ENCODE measurements at regions not wholly inside any gene's neighbourhood (a gene's known extent, or its start where the extent isn't known, plus 50 kb on each side); places are given as distances from the start of the nearest gene placed in this dataset.

DNA sequence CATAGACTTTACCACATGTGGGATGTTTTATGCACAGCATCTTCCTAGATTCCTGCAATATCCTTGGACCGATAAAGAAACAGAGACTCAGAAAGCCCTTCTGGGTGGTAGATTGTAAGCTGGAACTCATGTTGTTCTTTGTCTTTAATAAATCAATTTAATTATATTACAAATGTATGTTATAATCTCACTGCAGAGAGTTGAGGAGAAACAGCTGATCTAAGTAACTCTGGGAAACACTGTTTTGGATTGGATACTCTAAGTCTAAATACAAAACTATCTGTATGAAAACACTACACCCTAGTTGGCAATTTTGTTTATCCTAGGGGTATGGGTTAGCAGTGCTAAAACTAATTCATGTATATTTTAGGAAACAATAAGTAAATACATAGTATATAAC, 1015.2 kb downstream of the XPNPEP1 start:
- DNase-seq, result no peak

GRCh38 chr10:108905821-108906220, 1017.5 kb downstream of the XPNPEP1 start:
- no peak for DNase-seq

- DNase-seq, result no peak
Observed at GRCh38 chr10:108905171-108905570, 1018.1 kb downstream of the XPNPEP1 start.

DNA sequence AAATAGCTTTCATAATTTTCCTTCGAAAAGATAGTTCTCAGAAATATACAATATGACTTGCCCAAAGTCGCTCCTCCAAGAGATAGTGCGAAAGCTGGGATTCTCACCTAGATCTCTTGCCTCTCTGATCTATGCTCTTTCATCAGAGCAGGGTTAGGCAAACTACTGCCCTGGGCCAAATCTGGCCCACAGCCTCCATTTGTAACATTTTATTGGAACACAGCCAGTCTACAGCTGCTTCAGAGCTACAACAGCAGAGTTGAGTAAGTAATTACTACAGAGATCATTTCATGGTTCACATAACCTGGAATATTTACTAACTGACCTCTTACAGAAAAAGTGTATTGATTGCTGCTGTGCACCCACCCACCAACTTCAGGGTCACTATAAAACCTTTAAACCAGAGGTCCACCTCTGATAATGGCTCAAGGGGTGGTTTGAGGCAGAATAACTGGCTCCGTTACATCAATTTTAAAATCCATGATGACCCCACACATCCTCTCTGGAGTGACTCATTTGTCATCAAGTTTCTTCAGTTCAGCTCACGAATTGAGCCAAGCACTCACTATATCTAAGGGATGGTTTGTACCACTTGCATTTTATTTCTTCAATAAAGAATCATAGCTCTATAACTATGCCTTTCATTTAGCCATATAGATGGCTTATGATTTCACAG, 1019.0 kb downstream of the XPNPEP1 start:
- no peak for DNase-seq

GRCh38 chr10:108902619-108903285, 1020.6 kb downstream of the XPNPEP1 start:
- DNase-seq, result no peak

- no peak for DNase-seq
Observed at GRCh38 chr10:108901781-108902618, 1021.3 kb downstream of the XPNPEP1 start.

DNA sequence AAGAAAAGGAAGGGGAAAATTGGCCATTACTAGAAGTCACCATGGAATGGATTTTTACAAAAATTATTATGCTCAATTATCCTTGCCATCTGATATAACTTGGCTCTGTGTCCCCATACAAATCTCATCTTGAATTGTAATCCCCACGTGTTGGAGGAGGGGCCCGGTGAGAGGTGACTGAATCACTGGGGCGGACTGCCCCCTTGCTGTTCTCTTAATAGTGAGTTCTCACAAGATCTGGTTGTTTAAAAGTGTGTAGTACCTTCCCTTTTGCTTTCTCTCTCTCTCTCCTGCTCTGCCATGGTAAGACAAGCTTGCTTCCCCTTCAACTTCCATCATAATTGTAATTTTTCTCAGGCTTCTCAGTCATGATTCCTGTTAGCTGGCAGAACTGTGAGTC, 1023.6 kb downstream of the XPNPEP1 start:
- DNase-seq, result no peak

DNA sequence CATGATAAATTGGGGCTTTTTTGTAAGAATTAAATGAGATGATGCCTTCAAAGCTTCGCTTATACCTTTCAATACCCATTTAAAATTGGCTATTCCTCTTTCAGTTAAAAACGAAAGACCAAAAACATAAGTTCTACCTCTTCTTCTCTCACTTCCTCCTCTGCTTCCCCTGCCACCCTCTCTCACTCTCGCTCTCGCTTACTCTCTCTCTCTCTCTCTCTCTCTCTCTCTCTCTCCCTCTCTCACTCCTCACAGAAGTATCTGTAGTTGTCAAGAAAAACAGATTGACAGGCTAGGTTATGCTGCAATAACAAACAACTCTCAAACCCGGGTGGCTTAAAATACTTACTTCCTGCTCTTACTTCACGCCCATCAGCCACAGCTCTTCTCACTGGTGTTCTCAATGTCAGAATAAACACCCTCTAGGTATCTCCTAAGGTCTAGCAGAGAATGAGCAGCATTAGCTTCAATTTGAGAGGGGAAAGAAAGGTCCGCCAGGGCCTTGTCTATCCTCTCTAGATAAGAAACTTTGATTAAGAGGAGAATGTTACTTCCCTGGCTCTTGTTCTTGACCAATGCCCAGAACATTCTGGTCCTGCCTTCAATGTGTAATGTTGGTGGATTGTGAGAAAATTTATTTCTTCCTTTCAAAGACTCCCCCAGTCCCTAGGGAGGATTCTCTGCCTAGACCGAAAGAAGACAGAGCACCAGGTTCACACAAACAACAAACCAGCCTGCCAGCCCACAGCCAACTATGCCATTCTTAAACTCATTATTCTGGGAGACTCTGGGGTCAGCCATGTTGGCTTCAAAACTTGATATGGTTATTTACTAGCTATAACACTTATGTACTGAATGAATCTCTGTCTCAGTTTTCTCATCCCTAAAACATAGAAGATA, 1028.7 kb downstream of the XPNPEP1 start:
- DNase-seq, result no peak

GRCh38 chr10:108877095-108877561, 1046.2 kb downstream of the XPNPEP1 start:
- no peak for DNase-seq

DNA sequence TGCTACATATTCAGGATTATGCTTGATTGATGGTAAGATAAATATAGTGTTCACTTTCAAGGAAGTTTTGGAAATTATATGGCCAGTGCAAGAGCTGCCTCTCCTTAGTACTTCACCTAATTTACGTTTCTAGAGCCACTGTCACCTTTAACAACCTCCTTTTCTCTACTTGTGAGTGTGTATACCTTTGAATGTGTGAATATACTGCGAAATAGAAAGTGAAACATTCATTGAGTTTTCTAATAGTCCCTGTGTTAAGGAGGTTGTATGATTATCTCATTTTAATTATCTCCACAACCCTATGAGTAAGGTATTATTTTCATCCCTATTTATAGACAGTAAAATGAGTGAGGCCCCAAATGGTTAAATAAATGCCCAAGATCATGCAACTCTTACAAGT, 1050.5 kb downstream of the XPNPEP1 start:
- DNase-seq, result no peak

GRCh38 chr10:108868881-108869280, 1054.4 kb downstream of the XPNPEP1 start:
- DNase-seq, result no peak

- no peak for DNase-seq
Observed at GRCh38 chr10:108862676-108863350, 1060.5 kb downstream of the XPNPEP1 start.

DNA sequence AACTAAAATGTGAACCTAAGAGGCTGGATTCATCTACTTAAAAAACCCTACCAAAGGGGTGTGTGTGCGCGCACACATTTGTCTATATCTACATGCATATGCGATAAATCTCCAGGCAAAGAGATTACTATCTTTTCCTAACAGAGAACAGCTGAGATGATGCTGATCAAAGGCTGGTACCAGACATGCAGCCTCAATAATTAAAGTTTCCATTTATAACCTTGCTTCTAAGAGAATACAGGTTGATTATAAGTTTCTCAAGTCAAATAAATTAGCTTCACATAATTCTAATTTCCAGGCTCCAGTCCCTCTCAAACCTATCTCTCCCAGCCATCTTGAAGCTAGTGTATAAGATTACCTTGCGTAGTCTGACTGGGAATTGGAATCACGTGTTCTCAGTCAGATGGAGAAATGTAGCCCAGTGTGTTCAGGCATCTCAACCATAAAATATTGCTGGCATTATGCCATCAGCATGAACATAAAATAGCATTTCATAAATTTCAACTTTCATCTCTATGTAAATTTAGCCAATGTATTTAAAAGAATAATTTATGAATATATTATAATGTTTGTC, 1062.0 kb downstream of the XPNPEP1 start:
- DNase-seq, result no peak

DNA sequence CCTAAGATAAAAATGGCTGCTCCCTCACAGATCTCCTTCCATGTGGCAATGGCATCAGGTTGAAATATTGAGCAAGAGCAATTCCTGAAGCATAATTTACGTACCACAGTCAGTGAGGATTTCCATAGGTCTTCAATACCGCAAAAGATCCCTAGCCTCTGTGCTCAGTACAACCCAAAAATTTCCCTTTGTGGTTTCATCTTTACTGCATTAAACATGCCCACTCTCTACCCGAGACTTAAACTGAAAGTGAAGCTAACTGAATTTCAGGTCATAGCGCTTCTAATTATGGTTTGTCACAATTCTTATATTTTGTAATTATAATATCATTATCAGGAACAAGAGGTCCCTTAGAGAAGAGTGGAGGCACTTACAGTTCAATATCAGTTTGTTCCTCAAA, 1071.1 kb downstream of the XPNPEP1 start:
- no peak for DNase-seq

GRCh38 chr10:108850138-108850854, 1073.0 kb downstream of the XPNPEP1 start:
- no peak for DNase-seq

- DNase-seq, result no peak
Observed at GRCh38 chr10:108849688-108850087, 1073.6 kb downstream of the XPNPEP1 start.

DNA sequence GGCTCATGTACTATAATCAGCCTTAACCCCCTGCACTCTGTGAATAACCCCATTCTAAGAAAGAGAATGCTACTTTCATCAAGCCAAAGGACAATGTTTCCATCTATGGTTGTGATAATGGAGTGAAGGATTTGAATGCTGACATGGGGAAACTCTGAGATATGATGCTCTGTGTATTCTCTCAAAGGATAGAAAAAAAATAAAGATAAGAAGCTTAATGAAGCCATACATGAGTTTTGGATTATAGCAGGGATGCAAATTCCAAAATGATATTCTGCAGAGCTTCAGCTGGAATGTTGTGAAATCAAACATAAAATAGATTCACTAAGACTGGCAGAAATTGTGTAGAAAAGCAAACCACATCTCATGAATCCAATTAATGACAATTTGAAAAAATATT, 1074.1 kb downstream of the XPNPEP1 start:
- no peak for DNase-seq

DNA sequence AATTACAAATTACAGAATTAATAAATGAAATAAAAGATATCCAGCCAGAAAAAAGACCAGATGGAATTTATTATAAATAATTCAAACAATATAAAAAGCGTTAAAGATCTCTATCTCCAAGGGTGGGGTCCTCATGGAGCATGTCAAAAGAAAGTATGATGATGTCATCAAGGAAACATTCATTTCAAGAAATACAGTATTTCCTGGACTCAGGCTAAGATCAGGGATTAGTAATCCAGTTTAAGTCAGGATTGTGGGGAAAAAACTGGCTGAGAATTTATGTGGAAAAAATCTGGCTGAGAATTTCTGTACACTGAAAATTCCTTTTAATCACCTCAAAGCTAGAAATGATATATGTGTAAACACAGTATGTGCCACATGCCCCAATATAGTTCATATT, 1075.3 kb downstream of the XPNPEP1 start:
- DNase-seq, result no peak

- DNase-seq, result no peak
Observed at GRCh38 chr10:108840944-108841343, 1082.4 kb downstream of the XPNPEP1 start.

- no peak for DNase-seq
Observed at GRCh38 chr10:108836362-108836761, 1086.9 kb downstream of the XPNPEP1 start.

GRCh38 chr10:108822026-108822425, 1101.3 kb downstream of the XPNPEP1 start:
- DNase-seq, result no peak

Data from eye (tissue), 1 donor.